ENCODE measurements at regions not wholly inside any gene's neighbourhood (a gene's known extent, or its start where the extent isn't known, plus 50 kb on each side); places are given as distances from the start of the nearest gene placed in this dataset.

DNA sequence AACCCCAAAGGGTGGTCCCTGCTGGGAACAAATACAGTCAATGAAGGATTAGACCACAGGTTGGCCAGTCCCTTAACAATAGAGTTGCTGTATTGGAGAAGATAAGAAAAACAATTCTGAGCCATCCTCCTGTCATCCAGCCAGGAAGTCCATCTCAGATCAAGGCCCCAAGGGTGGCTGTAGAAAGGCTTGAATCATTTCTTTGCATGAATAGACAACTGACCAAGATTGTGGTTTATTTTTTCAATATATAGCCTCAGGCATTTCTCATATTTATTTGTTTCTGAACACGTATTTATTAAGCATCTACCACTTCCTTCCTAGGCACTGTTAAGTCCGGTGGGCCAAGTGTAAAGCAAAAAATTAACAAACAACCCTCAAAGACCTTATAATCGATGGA is 274.4 kb upstream of the SLC14A2 start:
- TF ChIP-seq, protein P1, sequence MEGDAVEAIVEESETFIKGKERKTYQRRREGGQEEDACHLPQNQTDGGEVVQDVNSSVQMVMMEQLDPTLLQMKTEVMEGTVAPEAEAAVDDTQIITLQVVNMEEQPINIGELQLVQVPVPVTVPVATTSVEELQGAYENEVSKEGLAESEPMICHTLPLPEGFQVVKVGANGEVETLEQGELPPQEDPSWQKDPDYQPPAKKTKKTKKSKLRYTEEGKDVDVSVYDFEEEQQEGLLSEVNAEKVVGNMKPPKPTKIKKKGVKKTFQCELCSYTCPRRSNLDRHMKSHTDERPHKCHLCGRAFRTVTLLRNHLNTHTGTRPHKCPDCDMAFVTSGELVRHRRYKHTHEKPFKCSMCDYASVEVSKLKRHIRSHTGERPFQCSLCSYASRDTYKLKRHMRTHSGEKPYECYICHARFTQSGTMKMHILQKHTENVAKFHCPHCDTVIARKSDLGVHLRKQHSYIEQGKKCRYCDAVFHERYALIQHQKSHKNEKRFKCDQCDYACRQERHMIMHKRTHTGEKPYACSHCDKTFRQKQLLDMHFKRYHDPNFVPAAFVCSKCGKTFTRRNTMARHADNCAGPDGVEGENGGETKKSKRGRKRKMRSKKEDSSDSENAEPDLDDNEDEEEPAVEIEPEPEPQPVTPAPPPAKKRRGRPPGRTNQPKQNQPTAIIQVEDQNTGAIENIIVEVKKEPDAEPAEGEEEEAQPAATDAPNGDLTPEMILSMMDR (IDR thresholded peaks at IDR 0.05 in 2 of 3, conservative IDR thresholded peaks at IDR 0.05 in 1 of 3; ENCODE audit: control insufficient read depth in 2 of 3, extremely low read depth in 1 of 3, insufficient read depth in 1 of 3, low read depth in 3 of 3, low read length in 3 of 3), result no peak
- TF ChIP-seq ZNF622 (IDR thresholded peaks at IDR 0.05) (no peak), SREBF2 (IDR thresholded peaks at IDR 0.05; ENCODE audit: low read length) (no peak), RCOR1 (conservative IDR thresholded peaks at IDR 0.05; ENCODE audit: low read depth, low read length) (no peak), ASH2L (IDR thresholded peaks at IDR 0.05; ENCODE audit: borderline replicate concordance, low read depth) (no peak), MAX (IDR thresholded peaks at IDR 0.05; ENCODE audit: low read depth, low read length) (no peak), POLR2AphosphoS5 (IDR thresholded peaks at IDR 0.05; ENCODE audit: low read length) (no peak), YBX1 (IDR thresholded peaks at IDR 0.05) (no peak), HCFC1 (IDR thresholded peaks at IDR 0.05; ENCODE audit: low read length) (no peak), NFYA (IDR thresholded peaks at IDR 0.05; ENCODE audit: borderline replicate concordance, low read depth, low read length) (no peak), CREM (IDR thresholded peaks at IDR 0.05; ENCODE audit: low read depth) (no peak)
- TF ChIP-seq, protein P2, sequence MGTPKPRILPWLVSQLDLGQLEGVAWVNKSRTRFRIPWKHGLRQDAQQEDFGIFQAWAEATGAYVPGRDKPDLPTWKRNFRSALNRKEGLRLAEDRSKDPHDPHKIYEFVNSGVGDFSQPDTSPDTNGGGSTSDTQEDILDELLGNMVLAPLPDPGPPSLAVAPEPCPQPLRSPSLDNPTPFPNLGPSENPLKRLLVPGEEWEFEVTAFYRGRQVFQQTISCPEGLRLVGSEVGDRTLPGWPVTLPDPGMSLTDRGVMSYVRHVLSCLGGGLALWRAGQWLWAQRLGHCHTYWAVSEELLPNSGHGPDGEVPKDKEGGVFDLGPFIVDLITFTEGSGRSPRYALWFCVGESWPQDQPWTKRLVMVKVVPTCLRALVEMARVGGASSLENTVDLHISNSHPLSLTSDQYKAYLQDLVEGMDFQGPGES (IDR thresholded peaks at IDR 0.05), result no peak
- TF ChIP-seq, protein P3, sequence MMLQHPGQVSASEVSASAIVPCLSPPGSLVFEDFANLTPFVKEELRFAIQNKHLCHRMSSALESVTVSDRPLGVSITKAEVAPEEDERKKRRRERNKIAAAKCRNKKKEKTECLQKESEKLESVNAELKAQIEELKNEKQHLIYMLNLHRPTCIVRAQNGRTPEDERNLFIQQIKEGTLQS (IDR thresholded peaks at IDR 0.05; ENCODE audit: borderline replicate concordance, extremely low read depth, low read depth, low read length), result no peak
- TF ChIP-seq, protein P4, sequence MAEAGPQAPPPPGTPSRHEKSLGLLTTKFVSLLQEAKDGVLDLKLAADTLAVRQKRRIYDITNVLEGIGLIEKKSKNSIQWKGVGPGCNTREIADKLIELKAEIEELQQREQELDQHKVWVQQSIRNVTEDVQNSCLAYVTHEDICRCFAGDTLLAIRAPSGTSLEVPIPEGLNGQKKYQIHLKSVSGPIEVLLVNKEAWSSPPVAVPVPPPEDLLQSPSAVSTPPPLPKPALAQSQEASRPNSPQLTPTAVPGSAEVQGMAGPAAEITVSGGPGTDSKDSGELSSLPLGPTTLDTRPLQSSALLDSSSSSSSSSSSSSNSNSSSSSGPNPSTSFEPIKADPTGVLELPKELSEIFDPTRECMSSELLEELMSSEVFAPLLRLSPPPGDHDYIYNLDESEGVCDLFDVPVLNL (IDR thresholded peaks at IDR 0.05; ENCODE audit: low read depth, low read length), result no peak

All from GM12878 (cell line).